Transverse colon (tissue), 4 donors: ENCODE measurements at regions not wholly inside any gene's neighbourhood (a gene's known extent, or its start where the extent isn't known, plus 50 kb on each side); places are given as distances from the start of the nearest gene placed in this dataset.

Experiments used
- DNase-seq: peaks from one replicate; pipeline ENCODE4 v3.0.0-alpha.2; 2019
- H3K27ac ChIP-seq, 4 donors: fragments of 200-600 bp; sonication (generic); 2 replicates each; pipeline ENCODE4 v1.5.1; 2016 to 2018; ENCODE audit warnings: inconsistent platforms in 4 of 4
- H3K27me3 ChIP-seq: fragments of 200-600 bp; sonication (generic); 2 replicates; pipeline ENCODE4 v1.5.1; 2017; ENCODE audit warnings: inconsistent platforms
- H3K36me3 ChIP-seq, 4 donors: fragments of 200-600 bp; sonication (generic); 2 replicates each; pipeline ENCODE4 v1.5.1; 2017 to 2019; ENCODE audit warnings: inconsistent platforms in 4 of 4
- H3K4me1 ChIP-seq, 4 donors: fragments of 200-600 bp; sonication (generic); 2 replicates each; pipeline ENCODE4 v1.5.1; 2017 to 2020; ENCODE audit warnings: inconsistent platforms in 4 of 4
- H3K4me3 ChIP-seq, 4 donors: fragments of 200-600 bp; sonication (generic); 1 replicate in 1 of 4; 2 replicates in 3 of 4; pipeline versions ENCODE4 v1.5.1 to v1.6.1; 2017 to 2019; ENCODE audit warnings: inconsistent platforms in 4 of 4
- H3K9me3 ChIP-seq, 2 donors: fragments of 200-600 bp; sonication (generic); 2 replicates each; pipeline ENCODE4 v1.5.1; 2017 to 2019; ENCODE audit warnings: inconsistent platforms in 2 of 2
- EP300 ChIP-seq: sonication (generic); formaldehyde crosslinking; IDR thresholded peaks from one replicate; pipeline ENCODE4 v1.6.1; 2017; ENCODE audit warnings: antibody characterized with exemption, low read depth
- POLR2A ChIP-seq: fragments of 450-650 bp; IDR thresholded peaks from one replicate; pipeline ENCODE4 v1.6.1; 2016; ENCODE audit warnings: antibody characterized with exemption, mild to moderate bottlenecking, moderate library complexity
- POLR2AphosphoS5 ChIP-seq, 3 donors: sonication (generic); formaldehyde crosslinking; IDR thresholded peaks; one replicate each; pipeline ENCODE4 v1.6.1; 2016; ENCODE audit warnings: antibody characterized with exemption in 3 of 3
- WGBS, 2 donors: methylation state at CpG; one replicate each; pipeline ENCODE4 v1.1.5; 2018; ENCODE audit warnings: low coverage in 1 of 2; 5-methylcytosine and 5-hydroxymethylcytosine counted together
- in situ Hi-C, 4 donors: fragments of 200-750 bp; cut with MboI; loops; one replicate each; pipeline versions ENCODE4 v1.15.0 to v1.15.1; 2017; ENCODE audit warnings: low sequenced_read_pairs in 3 of 4, low pct_ligation_motif_present in 1 of 4, low pct_unique_long_range_greater_than_20kb in 1 of 4
- intact Hi-C: fragments of 100-400 bp; cut with DNase I; formaldehyde crosslinking; loops from one replicate; pipeline ENCODE4 v1.15.1; 2023; ENCODE audit warnings: low total_unique reads
- TF ChIP-seq, protein P1 (sequence below), 5 experiments: fragments of 200-600 bp in 3 of 5; fragments of 450-650 bp in 2 of 5; sonication (generic) in 3 of 5; IDR thresholded peaks; 1 replicate in 2 of 5; 2 replicates in 3 of 5; pipeline ENCODE4 v1.5.1; 2016 to 2017; ENCODE audit warnings: antibody characterized with exemption in 5 of 5, inconsistent platforms in 3 of 5, mild to moderate bottlenecking in 2 of 5, moderate library complexity in 1 of 5

- no peaks in the 10 kb centered on the region for H3K9me3 ChIP-seq
- no peaks in the 10 kb centered on the region for H3K27me3 ChIP-seq
- TF ChIP-seq, protein P1, sequence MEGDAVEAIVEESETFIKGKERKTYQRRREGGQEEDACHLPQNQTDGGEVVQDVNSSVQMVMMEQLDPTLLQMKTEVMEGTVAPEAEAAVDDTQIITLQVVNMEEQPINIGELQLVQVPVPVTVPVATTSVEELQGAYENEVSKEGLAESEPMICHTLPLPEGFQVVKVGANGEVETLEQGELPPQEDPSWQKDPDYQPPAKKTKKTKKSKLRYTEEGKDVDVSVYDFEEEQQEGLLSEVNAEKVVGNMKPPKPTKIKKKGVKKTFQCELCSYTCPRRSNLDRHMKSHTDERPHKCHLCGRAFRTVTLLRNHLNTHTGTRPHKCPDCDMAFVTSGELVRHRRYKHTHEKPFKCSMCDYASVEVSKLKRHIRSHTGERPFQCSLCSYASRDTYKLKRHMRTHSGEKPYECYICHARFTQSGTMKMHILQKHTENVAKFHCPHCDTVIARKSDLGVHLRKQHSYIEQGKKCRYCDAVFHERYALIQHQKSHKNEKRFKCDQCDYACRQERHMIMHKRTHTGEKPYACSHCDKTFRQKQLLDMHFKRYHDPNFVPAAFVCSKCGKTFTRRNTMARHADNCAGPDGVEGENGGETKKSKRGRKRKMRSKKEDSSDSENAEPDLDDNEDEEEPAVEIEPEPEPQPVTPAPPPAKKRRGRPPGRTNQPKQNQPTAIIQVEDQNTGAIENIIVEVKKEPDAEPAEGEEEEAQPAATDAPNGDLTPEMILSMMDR (IDR thresholded peaks at IDR 0.05): no peak
- TF ChIP-seq POLR2A: no peak
- no peak for TF ChIP-seq EP300
- no peak for TF ChIP-seq POLR2AphosphoS5 (IDR thresholded peaks at IDR 0.05)
- WGBS, 2 donors: 60 to 65% methylated on average over 1 of the region's 1 CpG
- no peaks in the 10 kb centered on the region for H3K36me3 ChIP-seq
- no peaks in the 10 kb centered on the region for H3K4me1 ChIP-seq
- DNase-seq: no peak
- intact Hi-C loops (no loop called here), in situ Hi-C loops (no loop called here)
- H3K4me3 ChIP-seq: no peak overlapping the region
- no peak overlapping the region for H3K27ac ChIP-seq
Measured at GRCh38 chr1:60374537-60374936, 301.0 kb upstream of the C1orf87 start.

- in situ Hi-C loops (no loop called here), intact Hi-C loops (no loop called here)
- Histone ChIP-seq H3K4me3 (no peak overlapping the region), H3K4me1 (no peaks in the 10 kb centered on the region), H3K27ac (no peak overlapping the region), H3K9me3 (no peaks in the 10 kb centered on the region), H3K36me3 (no peaks in the 10 kb centered on the region), H3K27me3 (no peaks in the 10 kb centered on the region)
- no peak for TF ChIP-seq POLR2AphosphoS5 (IDR thresholded peaks at IDR 0.05)
- TF ChIP-seq POLR2A: no peak
- TF ChIP-seq, protein P1 (IDR thresholded peaks at IDR 0.05): no peak
- no peak for TF ChIP-seq EP300
- DNase-seq: no peak
- WGBS, 2 donors: 58 to 63% methylated on average over 7 of the region's 7 CpGs
Measured at GRCh38 chr1:60367532-60367931, 294.0 kb upstream of the C1orf87 start.

GRCh38 chr1:60359431-60359830 lies 285.9 kb upstream of the C1orf87 start:
- in situ Hi-C loops (no loop called here), intact Hi-C loops (no loop called here)
- no peaks in the 10 kb centered on the region for H3K9me3 ChIP-seq
- WGBS, 2 donors: 70 to 77% methylated on average over 3 of the region's 3 CpGs
- TF ChIP-seq EP300 (no peak), POLR2A (no peak), POLR2AphosphoS5 (IDR thresholded peaks at IDR 0.05) (no peak)
- TF ChIP-seq, protein P1 (IDR thresholded peaks at IDR 0.05): no peak
- H3K4me1 ChIP-seq: no peaks in the 10 kb centered on the region
- H3K4me3 ChIP-seq: no peak overlapping the region
- no peaks in the 10 kb centered on the region for H3K27me3 ChIP-seq
- DNase-seq: no peak
- no peak overlapping the region for H3K27ac ChIP-seq
- H3K36me3 ChIP-seq: no peaks in the 10 kb centered on the region

GRCh38 chr1:60350531-60350930 lies 277.0 kb upstream of the C1orf87 start:
- Histone ChIP-seq H3K4me1 (no peaks in the 10 kb centered on the region), H3K27me3 (no peaks in the 10 kb centered on the region), H3K4me3 (no peak overlapping the region), H3K27ac (no peak overlapping the region), H3K9me3 (no peaks in the 10 kb centered on the region), H3K36me3 (no peaks in the 10 kb centered on the region)
- in situ Hi-C loops (no loop called here), intact Hi-C loops (no loop called here)
- no peak for DNase-seq
- TF ChIP-seq POLR2AphosphoS5 (IDR thresholded peaks at IDR 0.05) (no peak), EP300 (no peak)
- TF ChIP-seq, protein P1 (IDR thresholded peaks at IDR 0.05): no peak
